Prostate gland (tissue), 2 donors: ENCODE measurements at regions not wholly inside any gene's neighbourhood (a gene's known extent, or its start where the extent isn't known, plus 50 kb on each side); places are given as distances from the start of the nearest gene placed in this dataset.

Experiments
- DNase-seq: peaks from one replicate; pipeline ENCODE4 v3.0.0-alpha.2; 2019; ENCODE audit warnings: low spot score
- H3K27ac ChIP-seq, 2 donors: fragments of 200-600 bp; sonication (generic); 2 replicates each; pipeline ENCODE4 v1.5.1; 2017 to 2019
- H3K27me3 ChIP-seq: fragments of 200-600 bp; sonication (generic); replicated peaks from 2 replicates; pipeline ENCODE4 v1.5.1; 2019; ENCODE audit not compliant: insufficient read depth
- H3K36me3 ChIP-seq, 2 donors: fragments of 200-600 bp; sonication (generic); 1 replicate in 1 of 2; 2 replicates in 1 of 2; pipeline versions ENCODE4 v1.5.1 to v1.8.1; 2017 to 2019
- H3K4me1 ChIP-seq: fragments of 200-600 bp; sonication (generic); replicated peaks from 2 replicates; pipeline ENCODE4 v1.5.1; 2019
- H3K4me3 ChIP-seq, 2 donors: fragments of 200-600 bp; sonication (generic); 2 replicates each; pipeline ENCODE4 v1.5.1; 2017 to 2019
- H3K9me3 ChIP-seq: fragments of 200-600 bp; sonication (generic); 2 replicates; pipeline ENCODE4 v1.5.1; 2017
- POLR2A ChIP-seq: fragments of 450-650 bp; IDR thresholded peaks from one replicate; pipeline ENCODE4 v1.6.1; 2016; ENCODE audit warnings: antibody characterized with exemption, mild to moderate bottlenecking
- POLR2AphosphoS5 ChIP-seq: sonication (generic); formaldehyde crosslinking; IDR thresholded peaks from one replicate; pipeline ENCODE4 v1.6.1; 2017; ENCODE audit warnings: antibody characterized with exemption
- WGBS: methylation state at CpG from one replicate; pipeline ENCODE4 v1.1.5; 2018; 5-methylcytosine and 5-hydroxymethylcytosine counted together
- intact Hi-C: fragments of 100-400 bp; cut with DNase I; formaldehyde crosslinking; loops from one replicate; pipeline ENCODE4 v1.14.2; 2022
- TF ChIP-seq, protein P1 (sequence below), 4 experiments: fragments of 200-600 bp in 2 of 4; fragments of 450-650 bp in 2 of 4; sonication (generic) in 2 of 4; IDR thresholded peaks; 1 replicate in 3 of 4; 2 replicates in 1 of 4; pipeline ENCODE4 v1.5.1; 2016 to 2019; ENCODE audit warnings: antibody characterized with exemption in 4 of 4, mild to moderate bottlenecking in 2 of 4, moderate library complexity in 2 of 4

DNA sequence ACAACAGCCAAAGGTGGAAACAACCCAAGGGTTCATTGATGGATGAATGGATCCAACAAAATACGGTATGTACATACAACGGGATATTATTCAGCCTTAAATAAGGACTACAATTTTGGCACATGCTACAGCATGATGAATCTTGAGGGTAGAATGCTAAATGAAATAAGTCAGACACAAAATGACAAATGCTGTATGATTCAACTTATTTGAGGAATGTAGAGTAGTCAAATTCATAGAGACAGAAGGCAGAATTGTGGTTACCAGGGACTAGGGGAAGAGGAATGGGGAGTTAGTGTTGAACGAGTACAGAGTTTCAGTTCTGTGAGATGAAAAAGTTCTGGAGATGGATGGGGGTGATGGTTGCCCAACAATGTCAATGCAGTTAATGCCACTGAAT is 118.0 kb upstream of the PAXBP1 start:
- H3K36me3 ChIP-seq, result no peaks in the 10 kb centered on the region
- 86% methylated on average over 3 of the region's 3 CpGs for WGBS
- intact Hi-C loops, result no loop called here
- no peak overlapping the region for H3K4me3 ChIP-seq
- no peaks in the 10 kb centered on the region for H3K4me1 ChIP-seq
- no peaks in the 10 kb centered on the region for H3K9me3 ChIP-seq
- TF ChIP-seq POLR2A (no peak), POLR2AphosphoS5 (no peak)
- TF ChIP-seq, protein P1, sequence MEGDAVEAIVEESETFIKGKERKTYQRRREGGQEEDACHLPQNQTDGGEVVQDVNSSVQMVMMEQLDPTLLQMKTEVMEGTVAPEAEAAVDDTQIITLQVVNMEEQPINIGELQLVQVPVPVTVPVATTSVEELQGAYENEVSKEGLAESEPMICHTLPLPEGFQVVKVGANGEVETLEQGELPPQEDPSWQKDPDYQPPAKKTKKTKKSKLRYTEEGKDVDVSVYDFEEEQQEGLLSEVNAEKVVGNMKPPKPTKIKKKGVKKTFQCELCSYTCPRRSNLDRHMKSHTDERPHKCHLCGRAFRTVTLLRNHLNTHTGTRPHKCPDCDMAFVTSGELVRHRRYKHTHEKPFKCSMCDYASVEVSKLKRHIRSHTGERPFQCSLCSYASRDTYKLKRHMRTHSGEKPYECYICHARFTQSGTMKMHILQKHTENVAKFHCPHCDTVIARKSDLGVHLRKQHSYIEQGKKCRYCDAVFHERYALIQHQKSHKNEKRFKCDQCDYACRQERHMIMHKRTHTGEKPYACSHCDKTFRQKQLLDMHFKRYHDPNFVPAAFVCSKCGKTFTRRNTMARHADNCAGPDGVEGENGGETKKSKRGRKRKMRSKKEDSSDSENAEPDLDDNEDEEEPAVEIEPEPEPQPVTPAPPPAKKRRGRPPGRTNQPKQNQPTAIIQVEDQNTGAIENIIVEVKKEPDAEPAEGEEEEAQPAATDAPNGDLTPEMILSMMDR (IDR thresholded peaks at IDR 0.05), result no peak
- no peak for DNase-seq
- no peaks in the 10 kb centered on the region for H3K27me3 ChIP-seq
- H3K27ac ChIP-seq, result no peak overlapping the region

DNA sequence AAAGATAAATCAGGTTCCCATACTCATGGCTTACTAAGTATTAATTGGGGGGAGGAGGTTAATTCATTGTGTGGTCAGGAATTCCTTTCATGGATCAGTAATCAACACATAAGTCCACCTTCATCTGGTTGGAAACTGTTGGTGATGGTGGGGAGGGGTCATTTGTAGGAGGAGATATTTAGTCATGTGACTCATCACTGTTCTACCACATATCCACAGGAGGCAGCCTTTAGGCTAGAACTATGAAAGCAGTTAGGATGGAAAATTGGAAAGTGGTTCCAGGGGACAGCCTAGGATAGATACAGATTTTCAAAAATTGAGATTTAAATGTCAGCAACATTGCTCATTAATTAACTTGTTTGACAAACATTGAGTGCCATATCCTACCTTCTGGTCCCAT is 122.8 kb upstream of the PAXBP1 start:
- Histone ChIP-seq H3K27ac (no peak overlapping the region), H3K4me3 (no peak overlapping the region), H3K36me3 (no peaks in the 10 kb centered on the region), H3K4me1 (no peaks in the 10 kb centered on the region), H3K9me3 (no peaks in the 10 kb centered on the region), H3K27me3 (no peaks in the 10 kb centered on the region)
- no peak for DNase-seq
- TF ChIP-seq POLR2A (no peak), POLR2AphosphoS5 (no peak)
- TF ChIP-seq, protein P1 (IDR thresholded peaks at IDR 0.05), result no peak
- intact Hi-C loops, result no loop called here

DNA sequence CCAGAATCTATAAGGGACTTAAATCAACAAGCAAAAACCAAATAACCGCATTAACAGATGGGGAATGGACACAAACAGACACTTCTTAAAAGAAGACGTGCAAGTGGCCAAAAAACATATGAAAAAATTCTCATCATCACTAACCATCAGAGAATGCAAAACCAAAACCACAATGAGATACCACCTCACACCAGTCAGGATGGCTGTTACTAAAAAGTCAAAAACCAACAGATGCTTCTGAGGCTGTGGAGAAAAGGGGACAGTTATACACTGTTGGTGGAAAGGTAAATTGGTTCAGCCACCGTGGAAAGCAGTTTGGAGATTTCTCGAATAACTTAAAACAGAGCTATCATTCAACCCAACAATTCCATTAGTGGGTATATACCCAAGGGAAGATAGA is 124.9 kb upstream of the OLIG2 start:
- intact Hi-C loops, result no loop called here

DNA sequence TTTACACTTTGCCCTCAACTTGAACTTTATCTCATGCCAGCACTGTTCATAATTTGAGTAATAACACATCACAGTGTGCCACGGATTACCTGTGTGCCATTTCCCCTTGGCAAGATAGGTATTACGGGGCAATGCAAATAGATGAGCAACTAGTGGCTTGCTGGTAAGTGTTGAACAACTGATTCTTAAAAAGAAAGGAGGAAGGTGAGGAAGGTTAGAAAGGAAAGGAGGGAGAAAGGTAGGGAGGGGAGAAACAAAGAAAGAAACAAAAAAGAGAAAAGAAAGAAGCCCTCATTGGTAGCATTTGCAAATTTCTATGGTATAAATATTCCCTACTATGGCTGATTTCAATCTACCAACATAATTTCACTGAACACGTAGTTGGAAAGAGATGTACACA is 118.2 kb upstream of the OLIG2 start:
- Histone ChIP-seq H3K27me3 (no peaks in the 10 kb centered on the region), H3K36me3 (no peaks in the 10 kb centered on the region), H3K4me3 (no peak overlapping the region), H3K27ac (no peak overlapping the region), H3K9me3 (no peaks in the 10 kb centered on the region), H3K4me1 (no peaks in the 10 kb centered on the region)
- no peak for DNase-seq
- 74% methylated on average over 3 of the region's 3 CpGs for WGBS
- no peak for TF ChIP-seq POLR2A
- TF ChIP-seq POLR2AphosphoS5, result no peak
- TF ChIP-seq, protein P1 (IDR thresholded peaks at IDR 0.05), result no peak
- intact Hi-C loops, result no loop called here

More for the DNA sequence above, 124.9 kb upstream of the OLIG2 start:
- DNase-seq, result no peak
- Histone ChIP-seq H3K4me3 (no peak overlapping the region), H3K4me1 (no peaks in the 10 kb centered on the region), H3K36me3 (no peaks in the 10 kb centered on the region), H3K9me3 (no peaks in the 10 kb centered on the region), H3K27ac (no peak overlapping the region), H3K27me3 (no peaks in the 10 kb centered on the region)
- TF ChIP-seq, protein P1 (IDR thresholded peaks at IDR 0.05), result no peak
- no peak for TF ChIP-seq POLR2A
- no peak for TF ChIP-seq POLR2AphosphoS5
- WGBS, result 89% methylated on average over 4 of the region's 4 CpGs

DNA sequence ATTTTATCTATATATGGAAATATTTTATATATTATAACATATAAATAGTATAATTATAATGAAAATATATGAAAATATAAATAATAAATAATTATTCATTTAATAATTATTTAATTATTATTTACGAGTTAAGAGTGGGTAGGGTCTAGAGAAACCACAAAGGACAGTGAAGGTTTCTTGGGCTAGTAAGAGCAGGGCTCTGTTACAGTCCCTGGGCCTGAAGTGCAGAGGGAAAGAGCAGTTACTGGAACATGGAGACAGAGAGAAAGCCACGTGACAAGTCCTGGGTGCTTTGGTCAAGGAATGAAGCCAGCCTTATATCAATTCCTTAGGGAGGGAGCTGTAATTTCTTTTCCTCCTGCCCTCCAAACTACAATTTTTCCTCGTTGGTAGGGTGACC is 117.2 kb upstream of the OLIG2 start:
- Histone ChIP-seq H3K27ac (no peak overlapping the region), H3K36me3 (no peaks in the 10 kb centered on the region), H3K27me3 (no peaks in the 10 kb centered on the region), H3K9me3 (no peaks in the 10 kb centered on the region), H3K4me3 (no peak overlapping the region), H3K4me1 (no peaks in the 10 kb centered on the region)
- TF ChIP-seq, protein P1 (IDR thresholded peaks at IDR 0.05), result no peak
- TF ChIP-seq POLR2A (no peak), POLR2AphosphoS5 (no peak)
- intact Hi-C loops, result no loop called here
- no peak for DNase-seq
- 66% methylated on average over 3 of the region's 3 CpGs for WGBS
